Right kidney (tissue), 1 donor: ENCODE measurements at regions not wholly inside any gene's neighbourhood (a gene's known extent, or its start where the extent isn't known, plus 50 kb on each side); places are given as distances from the start of the nearest gene placed in this dataset.

ENCODE experiments used
- DNase-seq: peaks from one replicate; pipeline ENCODE4 v3.0.0-alpha.2; 2016

GRCh38 chr3:184659797-184660301 lies 52.0 kb downstream of the MAGEF1 start:
- peak; percentile 47 for DNase-seq

GRCh38 chr3:184658223-184658928 lies 53.5 kb downstream of the MAGEF1 start:
- no peak for DNase-seq

GRCh38 chr3:184656829-184657681 lies 54.8 kb downstream of the MAGEF1 start:
- peak; percentile 30 for DNase-seq

- no peak for DNase-seq
Observed at GRCh38 chr3:184656458-184656828, 55.4 kb downstream of the MAGEF1 start.

GRCh38 chr3:184655597-184655996 lies 56.3 kb downstream of the MAGEF1 start:
- DNase-seq: no peak

GRCh38 chr3:184654375-184654774 lies 57.5 kb downstream of the MAGEF1 start:
- no peak for DNase-seq

GRCh38 chr3:184652465-184652864 lies 59.4 kb downstream of the MAGEF1 start:
- no peak for DNase-seq

GRCh38 chr3:184651904-184652303 lies 60.0 kb downstream of the MAGEF1 start:
- DNase-seq: no peak

GRCh38 chr3:184648636-184649035 lies 63.2 kb downstream of the MAGEF1 start:
- DNase-seq: peak; percentile 58

- DNase-seq: no peak
Observed at GRCh38 chr3:184647405-184647936, 64.4 kb downstream of the MAGEF1 start.

GRCh38 chr3:184645336-184645735 lies 66.5 kb downstream of the MAGEF1 start:
- no peak for DNase-seq

- no peak for DNase-seq
Observed at GRCh38 chr3:184643442-184643841, 68.4 kb downstream of the MAGEF1 start.

GRCh38 chr3:184642631-184643285 lies 69.1 kb downstream of the MAGEF1 start:
- peak; percentile 60 for DNase-seq

GRCh38 chr3:184641430-184641829 lies 70.4 kb downstream of the MAGEF1 start:
- DNase-seq: no peak

GRCh38 chr3:184639351-184639750 lies 72.5 kb downstream of the MAGEF1 start:
- peak; percentile 63 for DNase-seq

- DNase-seq: no peak
Observed at GRCh38 chr3:184637705-184638104, 74.2 kb downstream of the MAGEF1 start.

GRCh38 chr3:184636741-184637316 lies 75.0 kb downstream of the MAGEF1 start:
- DNase-seq: no peak

GRCh38 chr3:184635774-184636173 lies 74.2 kb downstream of the EPHB3 start:
- DNase-seq: no peak

- DNase-seq: no peak
Observed at GRCh38 chr3:184635126-184635525, 73.5 kb downstream of the EPHB3 start.

GRCh38 chr3:184633237-184633579 lies 71.6 kb downstream of the EPHB3 start:
- no peak for DNase-seq

- DNase-seq: no peak
Observed at GRCh38 chr3:184632551-184633236, 71.1 kb downstream of the EPHB3 start.
